ENCODE measurements at regions not wholly inside any gene's neighbourhood (a gene's known extent, or its start where the extent isn't known, plus 50 kb on each side); places are given as distances from the start of the nearest gene placed in this dataset.

GRCh38 chr3:106140431-106140830, 271.6 kb upstream of the CBLB start:
- TF ChIP-seq, protein P1, sequence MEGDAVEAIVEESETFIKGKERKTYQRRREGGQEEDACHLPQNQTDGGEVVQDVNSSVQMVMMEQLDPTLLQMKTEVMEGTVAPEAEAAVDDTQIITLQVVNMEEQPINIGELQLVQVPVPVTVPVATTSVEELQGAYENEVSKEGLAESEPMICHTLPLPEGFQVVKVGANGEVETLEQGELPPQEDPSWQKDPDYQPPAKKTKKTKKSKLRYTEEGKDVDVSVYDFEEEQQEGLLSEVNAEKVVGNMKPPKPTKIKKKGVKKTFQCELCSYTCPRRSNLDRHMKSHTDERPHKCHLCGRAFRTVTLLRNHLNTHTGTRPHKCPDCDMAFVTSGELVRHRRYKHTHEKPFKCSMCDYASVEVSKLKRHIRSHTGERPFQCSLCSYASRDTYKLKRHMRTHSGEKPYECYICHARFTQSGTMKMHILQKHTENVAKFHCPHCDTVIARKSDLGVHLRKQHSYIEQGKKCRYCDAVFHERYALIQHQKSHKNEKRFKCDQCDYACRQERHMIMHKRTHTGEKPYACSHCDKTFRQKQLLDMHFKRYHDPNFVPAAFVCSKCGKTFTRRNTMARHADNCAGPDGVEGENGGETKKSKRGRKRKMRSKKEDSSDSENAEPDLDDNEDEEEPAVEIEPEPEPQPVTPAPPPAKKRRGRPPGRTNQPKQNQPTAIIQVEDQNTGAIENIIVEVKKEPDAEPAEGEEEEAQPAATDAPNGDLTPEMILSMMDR (IDR thresholded peaks at IDR 0.05) = no peak
- no peak for TF ChIP-seq POLR2A (IDR thresholded peaks at IDR 0.05)

Measured in transverse colon (tissue), 3 donors.